GM12878 (cell line): ENCODE measurements at regions not wholly inside any gene's neighbourhood (a gene's known extent, or its start where the extent isn't known, plus 50 kb on each side); places are given as distances from the start of the nearest gene placed in this dataset.

ENCODE experiments used
- ATAC-seq: fragments of 200-7000 bp; cut with Tn5 transposase; 3 replicates; pipeline ENCODE4 v1.9.1; 2020; ENCODE audit warnings: mild to moderate bottlenecking, moderate library complexity
- BruUV-seq: library from RNA; stranded (reverse); fragments of 400-500 nt; replicated peaks from 2 replicates; lab custom pipeline; 2021; lab: Mats Ljungman, UMichigan
- CTCF ChIA-PET: fragments of 300-600 bp; sonication (Branson Sonifier 250); formaldehyde crosslinking; extraction: SDS; loops from one replicate; lab custom pipeline; 2021; ENCODE audit warnings: inconsistent platforms; lab: Yijun Ruan, JAX
- POLR2A ChIA-PET: fragments of 350-600 bp; formaldehyde crosslinking; extraction: SDS; loops from one replicate; lab custom pipeline; 2021; ENCODE audit warnings: inconsistent platforms; lab: Charles Lee
- RAD21 ChIA-PET: fragments of 300-600 bp; sonication (Branson Sonifier 250); formaldehyde crosslinking; loops from one replicate; lab custom pipeline; 2023; ENCODE audit warnings: antibody characterized with exemption; ENCODE audit not compliant: unreplicated experiment; lab: Charles Lee
- SMC1A ChIA-PET: fragments of 300-600 bp; sonication (Branson Sonifier 250); formaldehyde crosslinking; loops from one replicate; lab custom pipeline; 2023; ENCODE audit not compliant: unreplicated experiment, uncharacterized antibody; lab: Charles Lee
- DNase-seq: peaks from one replicate; pipeline ENCODE4 v3.0.0-alpha.2; 2011; ENCODE audit warnings: low read depth, low spot score
- FAIRE-seq: peaks from 3 replicates; lab custom pipeline; 2011; peaks lifted over from hg19 to GRCh38; lab: Jason Lieb, UNC
- H2AFZ ChIP-seq: 2 replicates; pipeline ENCODE4 v1.6.0; 2011; ENCODE audit warnings: low read depth, low read length, control low read depth; ENCODE audit not compliant: control insufficient read depth
- H3K27ac ChIP-seq: 2 replicates; pipeline ENCODE4 v1.5.1; 2011; ENCODE audit warnings: control low read depth; ENCODE audit not compliant: control insufficient read depth, insufficient read depth
- H3K27me3 ChIP-seq, 2 experiments: replicated peaks in 1 of 2; 2 replicates each; pipeline versions ENCODE4 v1.6.0 to v1.6.1; 2011; ENCODE audit warnings: low read length in 1 of 2; ENCODE audit not compliant: control insufficient read depth in 2 of 2, insufficient read depth in 2 of 2
- H3K36me3 ChIP-seq, 2 experiments: 2 replicates each; pipeline ENCODE4 v1.5.1; 2011; ENCODE audit warnings: low read length in 1 of 2; ENCODE audit not compliant: control insufficient read depth in 2 of 2, insufficient read depth in 2 of 2
- H3K4me1 ChIP-seq: 2 replicates; pipeline ENCODE4 v1.6.1; 2011; ENCODE audit warnings: mild to moderate bottlenecking, low read length, moderate library complexity, mixed read lengths; ENCODE audit not compliant: control insufficient read depth, insufficient read depth
- H3K4me2 ChIP-seq: 2 replicates; pipeline ENCODE4 v1.6.0; 2011; ENCODE audit warnings: control low read depth; ENCODE audit not compliant: control insufficient read depth, insufficient read depth
- H3K4me3 ChIP-seq: fragments of 200-600 bp; sonication (generic); 2 replicates; pipeline ENCODE4 v1.5.1; 2016
- H3K79me2 ChIP-seq: 2 replicates; pipeline ENCODE4 v1.6.0; 2011; ENCODE audit warnings: low read length; ENCODE audit not compliant: control insufficient read depth, insufficient read depth
- H3K9ac ChIP-seq: 2 replicates; pipeline ENCODE4 v1.8.0; 2011; ENCODE audit warnings: low read length, control low read depth, mixed read lengths; ENCODE audit not compliant: control insufficient read depth, insufficient read depth
- H3K9me3 ChIP-seq: replicated peaks from 3 replicates; pipeline ENCODE4 v1.5.1; 2011; ENCODE audit warnings: mild to moderate bottlenecking, low read length; ENCODE audit not compliant: control insufficient read depth, insufficient read depth
- H4K20me1 ChIP-seq: 2 replicates; pipeline ENCODE4 v1.6.0; 2011; ENCODE audit not compliant: control insufficient read depth, insufficient read depth
- BHLHE40 ChIP-seq, 2 experiments: fragments of 450-650 bp in 1 of 2; IDR thresholded peaks; 2 replicates each; pipeline ENCODE4 v1.6.1; 2011 to 2017; ENCODE audit warnings: low read depth in 2 of 2, borderline replicate concordance in 1 of 2, improper control_type of control experiment in 1 of 2, low read length in 1 of 2, mild to moderate bottlenecking in 1 of 2
- CBX5 ChIP-seq: sonication (generic); IDR thresholded peaks from 2 replicates; pipeline ENCODE4 v1.6.1; 2016; ENCODE audit warnings: low read depth, moderate library complexity, mild to moderate bottlenecking, inconsistent platforms
- CHD2 ChIP-seq: IDR thresholded peaks from 2 replicates; pipeline ENCODE4 v1.6.1; 2011; ENCODE audit warnings: low read depth, low read length, improper control_type of control experiment, borderline replicate concordance
- GABPA ChIP-seq: IDR thresholded peaks from 2 replicates; pipeline ENCODE4 v1.6.1; 2014; ENCODE audit warnings: antibody characterized with exemption, low read depth, mild to moderate bottlenecking, inconsistent platforms
- KAT2A ChIP-seq: conservative IDR thresholded peaks from 2 replicates; pipeline ENCODE4 v1.6.1; 2011; ENCODE audit warnings: low read depth, low read length; ENCODE audit not compliant: control insufficient read depth
- MTA2 ChIP-seq: fragments of 450-650 bp; IDR thresholded peaks from 2 replicates; pipeline ENCODE4 v1.6.1; 2016; ENCODE audit warnings: low read depth, mild to moderate bottlenecking, moderate library complexity
- MTA3 ChIP-seq: IDR thresholded peaks from 2 replicates; pipeline ENCODE4 v1.6.1; 2012; ENCODE audit warnings: low read length, inconsistent platforms, borderline replicate concordance
- NFIC ChIP-seq: IDR thresholded peaks from 2 replicates; pipeline ENCODE4 v1.6.1; 2012; ENCODE audit warnings: low read depth, mild to moderate bottlenecking, inconsistent platforms, low read length, moderate library complexity
- NFYA ChIP-seq: IDR thresholded peaks from 2 replicates; pipeline ENCODE4 v1.6.1; 2011; ENCODE audit warnings: low read depth, mild to moderate bottlenecking, low read length, improper control_type of control experiment, borderline replicate concordance
- RUNX3 ChIP-seq: IDR thresholded peaks from 2 replicates; pipeline ENCODE4 v1.6.1; 2012; ENCODE audit warnings: low read length, inconsistent platforms
- SREBF1 ChIP-seq: IDR thresholded peaks from 2 replicates; pipeline ENCODE4 v1.6.1; 2012; ENCODE audit warnings: mild to moderate bottlenecking, low read length
- TBL1XR1 ChIP-seq: IDR thresholded peaks from 2 replicates; pipeline ENCODE4 v1.6.1; 2012; ENCODE audit warnings: low read depth, low read length, improper control_type of control experiment
- ZNF687 ChIP-seq: fragments of 450-650 bp; IDR thresholded peaks from 2 replicates; pipeline ENCODE4 v1.6.1; 2017; ENCODE audit warnings: mild to moderate bottlenecking, moderate library complexity
- WGBS: methylation state at CpG from one replicate; pipeline ENCODE4 v1.1.6; 2016; ENCODE audit warnings: low lambda C conversion rate; ENCODE audit not compliant: insufficient replicate concordance, insufficient coverage; ENCODE audit errors: missing lambda C conversion rate; 5-methylcytosine and 5-hydroxymethylcytosine counted together
- in situ Hi-C: fragments of 300-500 bp; cut with MboI; formaldehyde crosslinking; loops from 9 replicates; pipeline ENCODE4 v1.14.3; 2018; ENCODE audit warnings: mixed read lengths
- intact Hi-C: fragments of 100-400 bp; cut with micrococcal nuclease; formaldehyde crosslinking; loops from one replicate; pipeline ENCODE4 v1.14.2; 2022; ENCODE audit not compliant: unreplicated experiment
- TF ChIP-seq, protein P1 (sequence below): IDR thresholded peaks from 2 replicates; pipeline ENCODE4 v1.6.1; 2012; ENCODE audit warnings: low read depth, low read length, improper control_type of control experiment

DNA sequence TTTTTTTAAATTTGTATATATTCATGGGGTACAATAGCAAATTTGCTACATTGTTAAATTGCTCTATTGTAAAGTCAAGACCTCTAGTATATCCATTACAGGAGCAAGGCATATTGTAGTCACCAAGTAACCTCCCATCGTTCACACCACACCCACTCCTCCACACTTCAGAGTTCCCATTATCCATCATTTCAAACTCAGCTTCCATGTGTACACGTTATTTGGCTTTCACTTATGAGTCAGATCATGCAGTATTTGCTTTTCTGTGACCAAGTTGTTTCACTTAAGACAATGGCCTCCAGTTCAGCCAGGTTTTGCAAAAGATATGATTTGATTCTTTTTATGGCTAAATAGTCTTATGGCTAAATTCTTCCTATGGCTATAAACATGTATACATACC lies 2614.2 kb downstream of the PCDH7 start:
- H3K27ac ChIP-seq = no peak overlapping the region
- ATAC-seq = no peak
- no peak overlapping the region for H2AFZ ChIP-seq
- no peak overlapping the region for H3K4me3 ChIP-seq
- ChIA-PET POLR2A (no interaction called here), RAD21 (no interaction called here)
- TF ChIP-seq, protein P1, sequence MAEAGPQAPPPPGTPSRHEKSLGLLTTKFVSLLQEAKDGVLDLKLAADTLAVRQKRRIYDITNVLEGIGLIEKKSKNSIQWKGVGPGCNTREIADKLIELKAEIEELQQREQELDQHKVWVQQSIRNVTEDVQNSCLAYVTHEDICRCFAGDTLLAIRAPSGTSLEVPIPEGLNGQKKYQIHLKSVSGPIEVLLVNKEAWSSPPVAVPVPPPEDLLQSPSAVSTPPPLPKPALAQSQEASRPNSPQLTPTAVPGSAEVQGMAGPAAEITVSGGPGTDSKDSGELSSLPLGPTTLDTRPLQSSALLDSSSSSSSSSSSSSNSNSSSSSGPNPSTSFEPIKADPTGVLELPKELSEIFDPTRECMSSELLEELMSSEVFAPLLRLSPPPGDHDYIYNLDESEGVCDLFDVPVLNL = no peak
- no peak for TF ChIP-seq BHLHE40 (IDR thresholded peaks at IDR 0.05; ENCODE audit: borderline replicate concordance in 1 of 2, low read depth in 2 of 2, low read length in 1 of 2)
- no peak for TF ChIP-seq GABPA
- TF ChIP-seq NFIC = no peak
- TF ChIP-seq, all 136 proteins: peak for 0
- DNase-seq (no peak), FAIRE-seq (no peak)
- Histone ChIP-seq H4K20me1 (no peaks in the 10 kb centered on the region), H3K9me3 (no peaks in the 10 kb centered on the region; the same call in 2 of the 3 replicates), H3K79me2 (no peaks in the 10 kb centered on the region), H3K36me3 (no peaks in the 10 kb centered on the region), H3K4me2 (no peak overlapping the region), H3K4me1 (no peaks in the 10 kb centered on the region), H3K9ac (no peak overlapping the region), H3K27me3 (no peaks in the 10 kb centered on the region)
- SMC1A ChIA-PET = no interaction called here
- 0% methylated on average over 2 of the region's 2 CpGs for WGBS
- intact Hi-C loops = no loop called here
- BruUV-seq = no TSS peak
- in situ Hi-C loops = no loop called here
- CTCF ChIA-PET = no interaction called here

DNA sequence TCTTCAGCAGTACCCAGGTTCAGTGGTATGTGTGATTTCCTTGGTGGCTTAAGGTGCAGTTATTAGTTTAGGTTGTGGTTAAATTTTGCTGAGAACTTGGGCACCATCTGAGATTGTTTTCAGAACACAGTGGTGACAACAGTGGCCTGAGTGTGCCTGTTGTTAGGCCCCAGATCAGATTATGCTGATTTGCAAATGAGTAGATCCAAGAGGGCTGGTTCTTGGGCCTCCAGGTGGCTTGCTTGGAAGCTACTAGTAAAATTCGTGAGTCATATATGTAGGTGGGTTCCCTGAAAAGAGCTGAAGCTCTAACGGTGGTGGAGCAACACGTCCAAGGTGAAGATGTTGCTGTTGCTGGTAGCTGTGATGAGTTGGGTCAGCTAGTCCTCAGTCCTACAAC lies 2619.6 kb downstream of the PCDH7 start:
- Histone ChIP-seq H2AFZ (no peak overlapping the region), H3K9ac (no peak overlapping the region), H3K36me3 (no peaks in the 10 kb centered on the region), H3K4me3 (no peak overlapping the region), H3K27ac (no peak overlapping the region), H3K9me3 (no peaks in the 10 kb centered on the region), H3K27me3 (no peaks in the 10 kb centered on the region), H4K20me1 (no peaks in the 10 kb centered on the region), H3K4me1 (no peaks in the 10 kb centered on the region), H3K79me2 (no peaks in the 10 kb centered on the region), H3K4me2 (no peak overlapping the region)
- CTCF ChIA-PET = no interaction called here
- no TSS peak for BruUV-seq
- RAD21 ChIA-PET = no interaction called here
- SMC1A ChIA-PET = no interaction called here
- WGBS = 0% methylated on average over 3 of the region's 3 CpGs
- FAIRE-seq (no peak), DNase-seq (no peak), ATAC-seq (no peak)
- intact Hi-C loops = no loop called here
- POLR2A ChIA-PET = no interaction called here
- in situ Hi-C loops = no loop called here
- TF ChIP-seq NFYA (no peak), MTA3 (no peak), CBX5 (no peak), CHD2 (no peak), TBL1XR1 (no peak), RUNX3 (no peak), MTA2 (no peak), KAT2A (no peak), ZNF687 (no peak), SREBF1 (no peak)
